DMS153 treated with DMSO at 0.1 percent for 48 hours (cell line): ENCODE measurements at regions not wholly inside any gene's neighbourhood (a gene's known extent, or its start where the extent isn't known, plus 50 kb on each side); places are given as distances from the start of the nearest gene placed in this dataset.

Experiments
- DNase-seq: peaks from one replicate; lab custom pipeline; 2025; ENCODE audit not compliant: unreplicated experiment; lab: John Stamatoyannopoulos, UW

DNA sequence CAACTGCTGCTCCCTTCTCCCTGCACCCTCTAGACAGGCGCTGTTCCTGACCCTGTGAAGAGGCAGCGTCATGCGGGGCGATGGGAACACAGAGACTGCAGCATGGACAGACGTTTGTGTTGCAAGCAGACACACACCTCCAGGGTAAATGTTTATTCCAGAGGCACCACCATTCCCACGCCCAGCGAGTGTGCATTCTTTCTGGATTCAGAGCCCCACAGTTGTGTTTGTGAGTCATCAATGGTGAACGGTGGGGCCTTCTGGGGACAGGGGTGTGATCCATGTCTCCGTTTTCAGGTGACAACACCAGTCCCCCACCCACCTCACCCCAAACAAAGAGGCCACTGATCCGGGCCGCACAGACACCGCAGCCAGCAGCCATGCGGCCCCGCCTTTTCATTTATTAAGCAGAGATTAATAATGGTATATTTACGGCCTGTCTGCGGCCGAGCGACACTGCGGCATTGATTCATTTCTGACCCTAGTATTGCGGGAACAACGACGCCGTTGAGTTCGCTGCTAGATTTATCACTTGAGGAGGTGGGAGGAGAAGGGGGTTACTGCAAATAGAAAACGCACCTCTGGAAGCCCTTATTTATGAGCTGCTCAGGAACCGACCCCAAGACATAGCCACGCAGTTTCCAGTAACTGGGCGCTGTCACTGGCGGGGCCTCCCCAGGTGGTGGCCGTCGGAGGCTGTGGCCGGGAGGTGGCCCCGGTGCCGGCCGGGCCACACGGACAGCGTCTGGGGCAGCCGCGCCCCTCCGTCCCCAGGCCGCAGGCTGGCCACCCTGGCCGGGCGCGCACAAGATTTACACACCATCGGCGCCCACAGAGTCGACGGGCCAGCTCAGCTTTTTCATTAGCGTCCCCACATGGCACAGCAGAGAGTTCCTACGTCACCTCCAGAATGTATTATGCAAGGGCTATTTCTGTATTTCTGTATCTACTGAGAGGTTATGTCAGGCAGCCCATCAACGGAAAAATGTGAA lies 367.6 kb downstream of the THBS2 start:
- DNase-seq = no peak

DNA sequence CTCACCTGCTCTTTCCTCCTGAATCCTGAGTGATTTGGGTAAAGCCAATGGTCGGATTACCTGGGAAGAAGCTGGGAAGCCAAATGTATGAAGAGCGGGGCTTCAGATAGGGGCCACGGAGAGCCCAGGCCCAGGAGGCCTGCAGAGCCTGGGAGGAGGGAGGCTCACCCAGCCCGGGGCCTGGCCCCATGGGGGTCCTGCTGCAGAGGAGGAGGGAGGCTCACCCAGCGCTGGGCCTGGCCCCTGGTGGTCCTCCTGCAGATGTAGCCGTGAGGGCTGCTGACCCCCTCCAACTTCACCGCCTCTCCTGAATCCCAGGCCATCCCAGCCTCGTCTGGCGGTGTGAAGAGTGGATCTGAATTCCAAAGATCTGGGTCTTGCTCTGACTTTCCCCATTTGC lies 368.4 kb downstream of the THBS2 start:
- no peak for DNase-seq

DNA sequence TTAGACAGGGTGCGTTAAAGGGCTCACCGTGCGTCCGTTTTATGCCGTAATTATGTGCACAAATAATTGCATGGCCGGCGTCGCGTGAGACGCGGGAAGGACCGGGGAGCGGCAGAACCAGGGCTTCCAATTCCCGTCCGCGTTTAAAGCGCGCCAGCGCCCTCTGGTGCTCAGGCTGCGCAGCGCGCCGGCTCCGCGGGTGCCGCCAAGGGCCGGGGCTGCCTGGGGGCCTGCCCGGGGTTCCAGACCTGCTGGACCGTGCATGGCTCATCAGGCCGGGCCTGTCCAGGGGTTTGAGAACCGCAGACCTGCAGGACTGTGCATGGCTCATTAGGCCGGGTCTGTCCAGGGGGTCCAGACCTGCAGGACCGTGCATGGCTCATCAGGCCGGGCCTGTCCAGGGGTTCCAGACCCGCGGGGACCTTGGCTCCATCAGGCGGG lies 369.0 kb downstream of the THBS2 start:
- peak; percentile 49 for DNase-seq

DNA sequence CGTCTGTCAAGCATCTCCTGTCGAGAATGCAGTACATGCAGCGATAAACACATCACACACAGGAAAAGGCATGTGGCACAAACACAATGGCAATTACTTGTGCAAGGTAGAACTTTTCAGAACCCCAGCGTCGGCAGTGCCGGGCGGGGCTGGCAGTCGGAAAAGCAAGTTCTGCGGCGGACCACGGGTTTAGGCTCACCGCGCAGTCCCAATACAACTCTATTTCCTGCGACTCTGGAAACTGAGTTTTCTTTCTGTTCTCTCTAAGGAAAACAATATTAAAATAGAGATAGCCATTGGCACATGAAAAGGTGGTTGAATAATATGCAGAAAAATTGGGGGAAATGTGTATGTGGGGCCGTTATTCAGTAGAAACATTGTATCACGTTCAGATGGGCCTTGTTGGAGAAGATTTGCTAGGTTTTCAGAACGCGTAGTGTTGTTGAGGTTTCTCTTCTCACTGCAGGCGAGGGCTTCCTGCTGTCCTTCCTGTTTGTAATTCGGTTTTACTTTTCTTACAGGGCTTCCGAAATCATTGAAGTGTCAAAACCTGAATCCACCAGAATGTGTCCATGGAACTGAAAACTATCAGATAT lies 369.5 kb downstream of the THBS2 start:
- no peak for DNase-seq

DNA sequence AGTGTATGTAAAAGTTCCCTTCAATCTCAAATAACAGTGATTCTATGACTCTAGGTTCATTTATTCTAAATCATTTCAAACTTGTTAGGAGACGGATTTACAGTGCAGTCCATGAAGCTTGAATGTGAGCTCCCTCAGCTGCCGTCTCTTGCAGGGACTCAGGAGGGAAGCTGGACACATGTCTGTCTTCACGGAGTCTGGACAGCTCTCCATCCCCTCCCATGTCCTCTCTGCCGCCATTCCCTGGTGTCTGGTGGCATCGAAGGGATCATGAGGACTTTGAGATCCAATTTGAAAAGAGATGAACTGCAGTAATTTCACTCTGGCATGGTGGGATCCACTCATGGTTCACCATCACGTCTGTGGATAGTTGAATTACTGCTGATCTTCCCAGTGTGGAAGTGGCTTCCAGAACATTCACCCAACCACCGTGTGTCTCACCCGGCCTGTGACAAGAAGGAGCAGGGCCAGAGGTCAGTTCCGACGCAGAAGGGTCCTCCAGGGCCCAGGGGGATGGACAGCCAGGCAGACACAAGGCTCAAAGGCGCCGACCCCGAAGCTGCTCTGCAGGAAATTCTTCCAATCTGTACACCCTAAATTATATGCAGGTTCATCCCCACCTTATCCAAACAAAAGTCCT lies 370.1 kb downstream of the THBS2 start:
- DNase-seq = no peak

DNA sequence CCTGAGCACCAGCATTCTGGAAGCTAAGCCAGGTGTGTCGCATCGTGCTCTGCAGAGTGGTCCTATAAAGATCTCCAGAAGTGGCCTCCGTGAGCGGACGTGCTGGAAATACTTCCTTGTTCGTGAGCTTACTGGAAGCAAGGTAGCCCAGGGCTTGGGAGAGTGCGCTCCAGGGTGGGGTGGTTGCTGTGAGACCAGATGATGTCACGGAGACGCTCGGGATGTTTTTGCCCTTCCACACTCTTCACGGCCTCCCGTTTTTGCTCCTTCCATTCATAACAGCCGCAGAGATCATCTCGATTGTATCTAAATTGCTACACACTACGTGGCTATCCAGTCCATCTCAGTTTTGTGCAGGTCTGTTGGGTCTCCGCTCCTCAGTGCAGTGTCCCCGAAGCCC lies 373.4 kb downstream of the THBS2 start:
- no peak for DNase-seq

DNA sequence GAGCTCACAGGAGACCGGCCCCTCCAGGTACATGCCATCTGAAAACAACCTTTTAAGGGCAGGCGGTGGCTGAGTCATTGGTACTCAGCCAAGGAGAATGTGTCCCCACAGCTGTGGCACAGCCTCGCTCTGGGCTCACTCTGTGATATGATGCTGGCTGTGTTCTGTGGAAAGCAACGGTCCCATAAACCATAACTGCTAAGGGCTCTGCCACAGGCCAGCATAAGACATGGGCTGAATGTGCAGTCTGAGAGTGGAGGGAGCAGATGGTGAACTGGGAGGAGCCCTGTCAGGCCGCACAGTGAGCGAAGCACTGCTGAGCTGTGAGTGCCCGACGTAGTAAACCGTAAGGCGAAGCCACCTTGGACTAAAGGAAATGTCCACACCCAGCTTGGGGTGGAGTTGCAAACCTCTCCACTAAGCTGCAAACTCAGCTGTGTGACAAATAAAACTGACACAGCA lies 375.8 kb downstream of the THBS2 start:
- peak; percentile 55 for DNase-seq

DNA sequence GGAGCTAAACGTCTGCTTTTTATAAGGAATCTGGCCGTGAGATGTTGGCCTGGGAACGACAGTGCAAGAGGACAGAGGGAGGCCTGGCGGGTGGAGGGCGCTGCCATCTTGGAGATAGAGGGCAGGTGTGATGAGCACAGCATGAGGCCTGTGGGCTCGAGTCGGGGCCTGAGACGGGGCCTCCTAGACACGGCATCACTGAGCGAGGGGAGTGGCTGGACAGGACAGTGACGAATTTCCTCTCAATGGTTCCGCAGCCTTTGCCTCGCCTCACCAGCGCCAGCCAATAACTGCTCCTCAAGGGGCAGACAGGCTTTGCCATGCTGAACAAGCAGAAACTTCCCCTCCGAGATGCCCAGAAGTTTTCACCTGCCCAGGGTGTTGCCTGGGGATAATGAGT lies 376.7 kb downstream of the THBS2 start:
- no peak for DNase-seq

DNA sequence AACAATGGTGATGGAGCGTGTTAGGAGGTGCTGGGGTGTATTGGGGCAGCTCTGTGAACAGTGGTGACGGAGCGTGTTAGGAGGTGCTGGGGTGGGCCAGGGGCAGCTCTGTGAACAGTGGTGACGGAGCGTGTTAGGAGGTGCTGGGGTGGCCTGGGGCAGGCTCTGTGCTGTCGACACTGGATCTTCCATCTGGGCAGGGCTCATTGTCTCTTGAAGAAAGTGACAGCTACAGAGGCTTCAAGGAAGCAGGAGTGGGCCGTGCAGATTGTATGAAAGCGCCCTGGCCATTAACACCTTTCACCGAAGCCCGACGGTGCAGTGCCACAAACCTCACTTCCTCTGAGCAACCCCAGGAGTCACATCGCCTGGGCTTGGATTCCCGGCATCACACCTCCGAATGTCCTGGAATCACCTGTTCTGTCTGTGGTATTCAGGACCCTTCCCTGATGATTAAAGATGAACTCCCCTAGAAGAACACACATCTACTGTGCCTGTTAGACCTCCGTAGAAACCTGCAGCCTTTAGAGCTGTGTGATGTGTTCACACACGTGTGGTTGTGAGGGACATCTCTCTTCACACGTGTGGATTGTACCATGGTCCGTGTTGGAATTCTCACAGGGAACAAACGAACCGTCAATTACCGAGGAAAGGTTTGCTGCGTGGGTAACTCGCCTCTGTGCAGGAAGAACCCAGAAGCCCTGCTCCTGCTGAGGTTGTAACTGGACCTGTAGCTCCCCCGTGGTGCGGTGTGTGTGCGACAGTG lies 377.7 kb downstream of the THBS2 start:
- DNase-seq = no peak

DNA sequence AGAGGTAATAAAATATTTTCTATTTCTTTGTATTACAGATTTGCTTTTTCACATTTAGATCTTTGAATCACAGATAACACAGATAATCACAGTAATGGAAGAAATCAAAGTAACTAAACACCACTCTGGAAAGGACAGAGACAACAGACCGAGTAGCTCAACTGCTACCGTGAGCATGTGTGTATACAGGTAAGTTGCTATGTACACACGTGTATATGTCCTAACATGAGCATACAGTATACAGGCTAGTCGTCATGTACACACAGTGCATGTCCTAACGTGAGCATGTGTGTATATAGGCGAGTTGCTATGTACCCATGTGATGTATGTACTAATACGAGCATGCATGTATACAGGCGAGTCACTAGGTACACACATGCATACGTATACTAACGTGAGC lies 379.0 kb downstream of the THBS2 start:
- no peak for DNase-seq

DNA sequence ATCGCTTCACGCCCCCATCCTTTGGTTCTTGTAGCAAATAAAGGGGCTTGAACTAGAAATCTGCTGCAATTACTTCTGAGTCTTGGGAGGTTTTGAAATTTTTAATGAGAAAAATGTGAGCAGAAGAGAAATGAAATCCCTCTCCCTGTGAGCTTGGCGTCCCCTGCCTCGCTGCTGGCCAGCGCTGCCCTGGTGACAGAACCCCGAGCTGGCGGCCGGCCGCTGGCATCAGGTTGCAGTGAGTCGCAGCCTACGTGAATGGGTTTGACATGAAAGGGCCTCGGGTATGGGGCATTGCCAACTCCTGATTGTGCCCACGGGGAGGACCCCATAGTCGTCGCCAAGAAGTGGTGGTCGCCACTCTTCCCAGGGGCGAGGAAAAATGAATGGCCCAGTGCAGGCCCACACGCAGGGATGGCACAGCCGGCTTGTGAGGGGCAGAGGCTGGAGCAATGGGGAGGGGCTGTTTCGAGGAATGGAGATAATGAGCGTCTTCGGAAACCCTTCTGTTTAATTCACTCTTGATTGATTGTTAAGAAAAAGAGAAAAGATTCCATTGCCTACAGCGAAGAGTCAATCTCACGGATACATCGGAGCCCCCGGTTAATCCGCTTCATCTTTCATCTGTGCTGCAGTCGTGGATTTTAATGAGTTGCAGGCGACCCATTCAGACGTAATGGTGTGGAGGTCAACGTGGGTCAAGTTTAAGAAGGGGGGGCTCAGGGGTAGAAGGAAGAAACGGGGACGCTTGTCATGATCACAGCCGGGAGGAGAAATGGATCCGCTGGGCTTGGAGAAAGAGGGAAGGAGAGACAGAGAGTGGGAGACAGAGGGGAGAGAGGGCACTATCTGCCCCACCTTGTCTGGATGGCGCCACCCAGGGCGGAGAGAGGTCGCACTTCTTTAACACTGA lies 380.1 kb downstream of the THBS2 start:
- DNase-seq = no peak

DNA sequence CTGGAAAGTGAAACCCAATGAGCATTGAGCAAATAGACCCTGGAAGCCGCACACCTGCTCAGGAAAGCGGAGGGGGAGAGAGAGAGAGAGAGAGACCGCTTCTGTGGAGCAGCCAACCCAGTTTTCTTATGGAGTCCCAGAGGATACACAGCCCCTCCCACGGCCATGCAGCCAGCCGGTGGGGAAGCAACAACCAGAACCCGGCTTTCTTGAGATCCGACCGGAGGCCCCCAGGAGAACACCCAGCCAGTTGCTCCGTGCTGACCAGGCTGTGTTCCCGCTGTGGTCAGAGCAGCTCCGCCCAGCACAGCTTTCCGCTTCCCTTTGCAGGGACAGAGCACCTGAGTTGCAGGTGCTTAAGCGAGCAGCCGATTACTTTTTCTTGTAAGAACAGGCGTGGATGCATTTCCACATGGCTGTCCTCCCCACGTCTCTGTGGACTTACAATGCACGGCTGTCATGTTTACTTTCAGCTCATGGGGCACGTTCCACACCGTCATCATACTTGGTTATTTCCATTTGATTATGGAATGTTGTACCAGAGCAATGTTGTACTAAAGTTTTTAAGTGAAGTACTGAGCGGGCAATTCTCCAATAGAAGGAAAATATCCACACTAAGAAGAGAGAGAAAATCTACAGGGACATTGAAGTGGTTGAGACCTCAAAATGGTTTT lies 381.9 kb downstream of the THBS2 start:
- peak; percentile 74 for DNase-seq

DNA sequence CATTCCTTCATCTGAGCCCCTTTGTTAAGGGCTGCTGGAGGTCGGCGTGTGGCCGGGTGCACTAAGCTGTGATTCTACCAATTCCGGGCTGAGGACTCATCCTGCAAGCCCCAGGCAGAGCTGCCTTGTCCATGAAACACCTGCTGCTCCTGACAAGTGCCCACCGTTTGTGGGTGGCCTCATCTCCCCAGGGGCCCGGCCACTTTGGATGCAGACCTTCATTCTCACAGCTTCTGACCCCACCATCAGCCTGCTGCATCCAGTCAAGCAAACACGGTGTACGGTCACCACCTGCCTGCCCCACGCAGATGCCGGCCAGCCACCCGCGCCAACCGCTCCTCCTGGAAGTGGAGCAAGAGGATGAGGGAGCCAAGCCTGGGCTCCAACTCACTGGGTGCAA lies 382.7 kb downstream of the THBS2 start:
- DNase-seq = no peak

DNA sequence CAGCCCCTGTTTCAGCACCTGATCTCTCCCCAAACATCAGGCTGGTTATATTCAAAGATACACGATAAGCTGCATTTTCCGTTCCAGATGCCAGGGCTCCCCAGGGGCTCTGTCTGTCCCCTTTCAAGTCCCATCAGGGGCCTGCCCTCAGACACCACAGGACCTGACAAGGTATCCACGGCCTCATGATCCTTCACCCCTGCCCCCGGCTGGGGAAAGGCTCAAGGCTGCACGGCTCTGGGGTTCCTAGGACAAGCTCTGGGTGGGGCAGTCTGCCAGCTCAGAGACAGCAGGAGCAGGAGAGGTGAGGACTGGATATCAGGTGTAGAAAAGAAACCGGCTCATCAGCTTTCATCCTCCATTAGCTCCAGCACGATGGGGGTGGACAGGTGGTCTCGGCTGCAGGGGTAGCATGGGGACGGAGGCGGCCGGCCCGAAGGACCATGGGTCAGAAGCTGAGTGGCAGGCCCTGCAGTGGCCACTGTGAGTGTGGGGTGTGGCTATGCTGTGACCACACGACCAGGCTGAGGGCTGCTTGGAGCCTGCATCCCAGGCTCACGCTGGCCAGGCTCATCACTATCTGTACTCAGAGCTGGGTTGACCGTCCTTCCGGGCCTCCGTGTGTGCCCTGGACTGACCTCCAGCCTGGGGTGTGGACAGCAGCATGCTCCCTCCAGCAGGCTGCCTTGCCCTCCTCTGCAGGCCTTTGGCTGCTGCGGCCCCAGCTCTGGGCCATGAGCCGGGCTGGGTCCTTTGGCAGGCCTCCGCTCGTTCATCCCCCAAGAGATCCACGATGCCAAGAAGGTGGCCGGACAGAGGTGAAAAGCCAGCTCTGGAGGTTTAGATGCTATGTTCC lies 386.2 kb downstream of the THBS2 start:
- no peak for DNase-seq

DNA sequence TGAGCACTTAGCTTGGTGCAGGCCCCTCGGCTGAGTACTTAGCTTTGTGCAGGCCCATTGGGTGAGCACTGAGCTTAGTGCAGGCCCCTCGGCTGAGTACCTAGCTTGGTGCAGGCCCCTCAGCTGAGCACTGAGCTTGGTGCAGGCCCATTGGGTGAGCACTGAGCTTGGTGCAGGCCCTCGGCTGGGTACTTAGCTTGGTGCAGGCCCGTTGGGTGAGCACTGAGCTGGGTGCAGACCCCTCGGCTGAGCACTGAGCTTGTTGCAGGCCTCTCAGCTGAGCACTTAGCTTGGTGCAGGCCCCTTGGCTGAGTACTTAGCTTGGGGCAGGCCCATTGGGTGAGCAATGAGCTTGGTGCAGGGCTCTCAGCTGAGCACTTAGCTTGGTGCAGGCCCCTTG lies 387.1 kb downstream of the THBS2 start:
- no peak for DNase-seq

DNA sequence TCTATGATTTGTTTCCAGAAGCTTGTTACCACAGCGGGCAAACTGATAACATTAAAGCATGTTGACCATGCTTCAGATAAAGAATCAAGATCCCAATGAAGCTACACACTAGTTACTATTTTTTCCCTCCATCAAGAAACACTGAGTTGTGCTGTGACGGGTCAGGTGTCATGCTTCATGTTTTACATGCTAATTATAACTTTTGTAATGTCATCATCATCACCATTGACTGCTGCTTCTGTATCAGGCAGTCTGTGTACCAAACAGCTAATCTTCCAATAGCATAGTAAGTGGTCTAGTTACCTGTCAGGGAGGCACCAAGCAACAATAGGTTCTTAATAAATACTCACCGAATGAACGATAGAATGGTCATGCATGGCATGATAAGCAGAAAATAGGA lies 388.1 kb downstream of the THBS2 start:
- DNase-seq = no peak

DNA sequence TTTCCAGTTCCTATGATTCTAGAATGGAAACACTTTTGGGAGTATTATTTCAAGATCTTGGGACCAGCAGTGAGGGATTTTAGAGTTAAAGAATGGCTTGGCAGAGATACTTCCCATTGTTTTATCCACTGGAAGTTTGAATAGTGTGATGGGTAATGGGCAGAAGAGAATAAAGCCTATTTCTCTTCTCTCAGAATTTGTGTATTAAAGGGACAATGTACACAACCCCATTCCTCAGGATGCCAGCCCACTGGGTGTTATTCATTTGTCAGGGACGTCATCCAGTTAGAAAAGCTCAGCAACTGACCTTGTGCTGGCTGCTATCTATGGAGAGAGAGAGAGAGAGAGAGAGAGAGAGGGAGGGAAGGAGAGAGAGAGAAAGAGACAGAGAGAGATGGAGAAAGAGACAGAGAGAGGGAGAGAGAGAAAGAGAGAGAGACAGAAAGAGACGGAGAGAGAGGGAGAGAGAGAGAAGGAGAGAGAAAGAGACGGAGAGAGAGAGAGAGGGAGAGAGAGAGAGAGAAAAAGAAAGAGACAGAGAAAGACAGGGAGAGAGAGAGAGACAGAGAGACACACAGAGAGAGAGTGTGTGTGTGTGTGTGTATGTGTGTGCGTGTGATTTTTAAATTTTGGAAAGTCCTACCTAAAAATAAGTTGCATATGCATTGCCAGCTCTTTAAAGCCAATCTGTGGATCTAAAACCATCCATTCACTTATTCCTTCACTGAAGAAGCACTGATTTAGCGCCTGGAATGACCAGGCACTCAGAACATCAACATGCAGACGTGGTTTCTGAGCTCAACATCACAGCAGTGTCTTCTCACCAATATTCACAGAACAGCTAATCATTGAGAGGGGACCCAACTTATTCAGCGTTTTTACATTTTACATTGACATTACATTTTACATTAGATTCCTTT lies 388.8 kb downstream of the THBS2 start:
- DNase-seq = no peak

DNA sequence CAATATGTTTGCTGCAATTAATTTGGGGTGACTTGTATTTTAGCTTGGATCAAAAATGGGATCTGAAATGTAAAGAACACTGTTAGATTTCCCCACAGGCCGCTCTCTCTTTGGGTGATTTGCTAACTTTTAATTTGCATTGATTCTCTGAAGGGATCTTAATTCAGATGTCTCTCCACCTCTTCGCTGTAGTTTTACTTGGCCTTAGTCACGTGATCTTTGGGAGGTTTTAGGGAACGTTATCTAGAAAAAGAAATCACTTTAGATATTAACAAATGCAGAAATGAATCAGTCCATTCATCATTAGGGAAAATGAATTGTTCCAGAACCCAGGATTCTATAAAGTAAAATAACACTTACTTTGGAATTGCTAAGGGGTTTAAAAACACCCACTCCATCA lies 390.2 kb downstream of the THBS2 start:
- DNase-seq = no peak
